ENCODE measurements at regions not wholly inside any gene's neighbourhood (a gene's known extent, or its start where the extent isn't known, plus 50 kb on each side); places are given as distances from the start of the nearest gene placed in this dataset.

- no peaks in the 10 kb centered on the region for H3K79me2 ChIP-seq (ENCODE audit: insufficient read depth, low read length)
- H2AFZ ChIP-seq (ENCODE audit: low read length), result no peak overlapping the region
- peaks cover 4% of the 10 kb centered on the region; the same call in 1 of the 2 replicates for H3K9me3 ChIP-seq (ENCODE audit: insufficient read depth, low read depth, low read length)
- H3K9me2 ChIP-seq (replicated peaks; ENCODE audit: low read depth, low read length), result no peaks in the 10 kb centered on the region
- no peaks in the 10 kb centered on the region for H3K36me3 ChIP-seq (ENCODE audit: insufficient read depth, low read length)
- H3K4me1 ChIP-seq (ENCODE audit: insufficient read depth, low read length, poor library complexity, severe bottlenecking), result no peaks in the 10 kb centered on the region
- no peaks in the 10 kb centered on the region for H3K27me3 ChIP-seq (ENCODE audit: insufficient read depth, low read length, poor library complexity, severe bottlenecking)
- H3F3A ChIP-seq (ENCODE audit: low read depth), result no peaks in the 10 kb centered on the region
- H3K4me2 ChIP-seq (ENCODE audit: low read depth, low read length, poor library complexity, severe bottlenecking), result no peak overlapping the region
- TF ChIP-seq CTCF (conservative IDR thresholded peaks at IDR 0.05; ENCODE audit: low read length) (no peak), EZH2phosphoT487 (IDR thresholded peaks at IDR 0.05; ENCODE audit: borderline replicate concordance) (no peak)
- no peak overlapping the region for H3K9ac ChIP-seq (ENCODE audit: low read depth, low read length, poor library complexity, severe bottlenecking)
- no peak overlapping the region for H3K4me3 ChIP-seq (ENCODE audit: low read length, poor library complexity, severe bottlenecking)
- H4K20me1 ChIP-seq (ENCODE audit: insufficient read depth, low read length, poor library complexity, severe bottlenecking), result no peaks in the 10 kb centered on the region
Observed at GRCh38 chr5:2213121-2213730, 330.5 kb upstream of the IRX4 start.

DNA sequence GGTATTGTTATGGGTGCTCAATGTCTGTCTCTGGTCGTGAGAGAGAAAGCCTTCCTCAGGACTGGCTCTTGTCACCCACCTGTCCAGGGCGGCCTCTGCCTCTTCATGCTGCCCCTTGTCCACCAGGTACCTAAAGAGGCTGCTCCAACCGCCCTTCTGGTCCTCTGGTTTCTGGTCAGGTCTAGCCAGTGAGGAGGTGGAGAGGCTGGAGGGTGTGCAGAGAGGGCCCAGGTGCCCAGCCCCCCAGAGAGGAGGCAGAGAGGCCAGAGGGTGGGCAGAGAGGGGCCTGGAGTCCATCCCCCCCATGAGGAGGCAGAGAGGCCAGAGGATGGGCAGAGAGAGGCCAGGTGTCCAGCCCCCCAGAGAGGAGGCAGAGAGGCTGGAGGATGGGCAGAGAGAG, 329.8 kb upstream of the IRX4 start:
- H3K9ac ChIP-seq (ENCODE audit: low read depth, low read length, poor library complexity, severe bottlenecking), result no peak overlapping the region
- no peaks in the 10 kb centered on the region for H3K79me2 ChIP-seq (ENCODE audit: insufficient read depth, low read length)
- H3K4me1 ChIP-seq (ENCODE audit: insufficient read depth, low read length, poor library complexity, severe bottlenecking), result no peaks in the 10 kb centered on the region
- peaks cover 4% of the 10 kb centered on the region; the same call in 1 of the 2 replicates for H3K9me3 ChIP-seq (ENCODE audit: insufficient read depth, low read depth, low read length)
- no peaks in the 10 kb centered on the region for H3K9me2 ChIP-seq (replicated peaks; ENCODE audit: low read depth, low read length)
- H2AFZ ChIP-seq (ENCODE audit: low read length), result no peak overlapping the region
- TF ChIP-seq CTCF (conservative IDR thresholded peaks at IDR 0.05; ENCODE audit: low read length) (no peak), EZH2phosphoT487 (IDR thresholded peaks at IDR 0.05; ENCODE audit: borderline replicate concordance) (no peak)
- H4K20me1 ChIP-seq (ENCODE audit: insufficient read depth, low read length, poor library complexity, severe bottlenecking), result no peaks in the 10 kb centered on the region
- H3K36me3 ChIP-seq (ENCODE audit: insufficient read depth, low read length), result no peaks in the 10 kb centered on the region
- H3K27me3 ChIP-seq (ENCODE audit: insufficient read depth, low read length, poor library complexity, severe bottlenecking), result no peaks in the 10 kb centered on the region
- no peak overlapping the region for H3K4me2 ChIP-seq (ENCODE audit: low read depth, low read length, poor library complexity, severe bottlenecking)
- no peaks in the 10 kb centered on the region for H3F3A ChIP-seq (ENCODE audit: low read depth)
- no peak overlapping the region for H3K4me3 ChIP-seq (ENCODE audit: low read length, poor library complexity, severe bottlenecking)

DNA sequence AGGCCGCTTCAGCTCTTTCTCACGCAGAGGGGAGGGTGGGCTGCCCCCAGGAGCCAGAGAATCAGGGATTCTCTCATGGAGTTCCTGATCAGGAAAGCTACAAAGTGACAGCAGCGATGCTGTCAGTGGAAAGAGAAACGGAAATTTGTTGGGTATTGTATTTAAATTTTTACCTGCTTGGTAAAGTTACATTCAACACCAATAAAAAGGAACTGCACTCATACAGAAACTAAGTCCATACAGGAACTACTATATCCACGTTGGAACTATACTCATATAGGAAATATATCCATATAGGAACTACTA, 325.5 kb upstream of the IRX4 start:
- Histone ChIP-seq H3K79me2 (ENCODE audit: insufficient read depth, low read length) (no peaks in the 10 kb centered on the region), H3K4me2 (ENCODE audit: low read depth, low read length, poor library complexity, severe bottlenecking) (no peak overlapping the region), H3F3A (ENCODE audit: low read depth) (no peaks in the 10 kb centered on the region), H3K9ac (ENCODE audit: low read depth, low read length, poor library complexity, severe bottlenecking) (no peak overlapping the region), H3K27me3 (ENCODE audit: insufficient read depth, low read length, poor library complexity, severe bottlenecking) (no peaks in the 10 kb centered on the region), H3K4me1 (ENCODE audit: insufficient read depth, low read length, poor library complexity, severe bottlenecking) (no peaks in the 10 kb centered on the region), H4K20me1 (ENCODE audit: insufficient read depth, low read length, poor library complexity, severe bottlenecking) (no peaks in the 10 kb centered on the region), H3K9me3 (ENCODE audit: insufficient read depth, low read depth, low read length) (0 out of 2 replicates have a peak, but pooled peaks cover 4% of the 10 kb centered on the region), H3K4me3 (ENCODE audit: low read length, poor library complexity, severe bottlenecking) (no peak overlapping the region), H2AFZ (ENCODE audit: low read length) (no peak overlapping the region), H3K36me3 (ENCODE audit: insufficient read depth, low read length) (no peaks in the 10 kb centered on the region), H3K9me2 (replicated peaks; ENCODE audit: low read depth, low read length) (no peaks in the 10 kb centered on the region)
- TF ChIP-seq CTCF (conservative IDR thresholded peaks at IDR 0.05; ENCODE audit: low read length), result no peak
- no peak for TF ChIP-seq EZH2phosphoT487 (IDR thresholded peaks at IDR 0.05; ENCODE audit: borderline replicate concordance)

Measured in Loucy (cell line).